ENCODE measurements at regions not wholly inside any gene's neighbourhood (a gene's known extent, or its start where the extent isn't known, plus 50 kb on each side); places are given as distances from the start of the nearest gene placed in this dataset.
"Not testable (repeated sequence)": the region's sequence is repeated elsewhere in the genome, so short reads cannot be mapped to it uniquely, and the experiment has no call there.

DNA sequence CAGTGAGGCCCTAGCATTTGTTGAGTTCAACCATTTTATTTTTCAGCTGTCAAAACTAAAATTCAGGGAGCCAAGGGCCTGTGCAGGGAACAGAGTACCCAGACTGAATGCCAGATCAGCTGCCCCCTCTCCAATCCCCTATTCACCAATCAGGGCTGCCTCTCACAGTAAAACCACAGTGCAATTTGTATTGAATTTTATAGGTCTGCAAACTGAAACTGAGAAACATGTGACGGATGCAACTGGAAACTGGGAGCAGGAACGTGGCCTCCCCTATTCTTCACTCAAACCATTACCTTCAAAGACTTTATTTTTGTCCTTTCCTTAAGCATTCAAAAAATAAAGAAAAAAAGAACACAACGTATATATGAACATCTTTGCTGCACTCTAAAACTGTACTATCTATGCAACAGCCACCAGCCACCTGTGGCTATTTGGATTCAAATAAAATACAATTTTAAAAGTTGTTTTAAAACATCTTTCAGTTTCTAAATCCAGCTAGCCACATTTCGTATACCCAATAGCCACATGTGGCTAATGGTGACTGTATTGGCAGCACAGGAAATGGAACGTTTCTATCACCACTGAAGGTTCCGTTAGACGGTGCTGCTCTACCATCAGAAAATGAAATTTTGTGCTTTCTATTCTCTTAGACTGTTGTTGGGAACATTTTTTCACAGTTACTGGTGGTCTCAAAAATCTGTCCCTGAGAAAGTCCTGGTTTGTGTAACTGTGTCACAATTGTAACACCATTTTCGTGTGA lies 371.3 kb upstream of the FAR2 start:
- FAIRE-seq = no peak
- TF ChIP-seq POLR2A (IDR thresholded peaks at IDR 0.05; ENCODE audit: low read depth, low read length) (no peak), POLR2AphosphoS5 (IDR thresholded peaks at IDR 0.05; ENCODE audit: low read depth, low read length) (no peak), TAF1 (IDR thresholded peaks at IDR 0.05; ENCODE audit: borderline replicate concordance, low read depth, low read length) (no peak)

DNA sequence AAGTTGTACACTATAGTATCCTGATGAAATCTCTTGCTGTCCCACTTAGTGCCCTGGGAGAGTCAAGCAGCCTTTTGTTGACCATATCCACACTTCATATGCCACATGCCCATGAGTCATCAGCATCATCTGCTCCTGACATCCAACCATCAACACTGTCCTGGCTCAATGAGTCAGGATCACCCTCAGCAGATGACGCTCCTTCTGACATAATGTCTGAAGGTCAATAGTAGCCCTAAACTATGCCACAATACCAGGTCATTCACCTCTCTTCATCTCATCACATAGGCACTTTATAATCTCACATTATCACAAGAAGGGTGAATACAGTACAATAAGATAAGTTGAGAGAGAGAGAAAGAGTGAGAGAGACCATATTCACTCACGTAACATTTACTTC lies 369.0 kb upstream of the FAR2 start:
- DNase-seq (ENCODE audit: insufficient read length) = no peak
- no peak for TF ChIP-seq POLR2AphosphoS5 (IDR thresholded peaks at IDR 0.05; ENCODE audit: low read depth, low read length)
- TF ChIP-seq TAF1 (IDR thresholded peaks at IDR 0.05; ENCODE audit: borderline replicate concordance, low read depth, low read length) = no peak
- no peak for TF ChIP-seq POLR2A (IDR thresholded peaks at IDR 0.05; ENCODE audit: low read depth, low read length)
- no peak for FAIRE-seq

More for the DNA sequence above, 371.3 kb upstream of the FAR2 start:
- DNase-seq (ENCODE audit: insufficient read length) = no peak

DNA sequence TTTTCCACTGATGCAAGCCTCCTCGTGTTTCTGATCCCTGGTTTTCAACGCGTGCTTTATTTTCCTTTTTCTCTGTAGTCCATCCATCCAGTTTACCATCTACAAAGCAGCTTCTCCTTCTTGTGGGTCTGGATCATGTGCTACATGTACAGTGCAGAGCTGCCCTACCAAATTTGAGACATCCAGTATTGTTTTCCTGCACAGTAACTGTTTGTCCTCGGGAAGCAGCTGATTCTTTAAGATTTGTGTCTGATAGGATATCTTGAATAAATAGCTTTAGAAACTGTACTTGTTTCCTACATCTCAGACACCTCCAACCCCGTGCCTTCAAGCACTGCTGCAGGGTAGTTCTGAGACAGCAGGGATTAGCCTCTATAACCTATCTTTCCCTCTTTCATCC lies 368.1 kb upstream of the FAR2 start:
- no peak for TF ChIP-seq TAF1 (IDR thresholded peaks at IDR 0.05; ENCODE audit: borderline replicate concordance, low read depth, low read length)
- TF ChIP-seq POLR2A (IDR thresholded peaks at IDR 0.05; ENCODE audit: low read depth, low read length) = no peak
- no peak for TF ChIP-seq POLR2AphosphoS5 (IDR thresholded peaks at IDR 0.05; ENCODE audit: low read depth, low read length)
- FAIRE-seq (no peak), DNase-seq (ENCODE audit: insufficient read length) (no peak)

GRCh38 chr12:28781671-28782652 lies 367.1 kb upstream of the FAR2 start:
- no peak for TF ChIP-seq POLR2A (IDR thresholded peaks at IDR 0.05; ENCODE audit: low read depth, low read length)
- no peak for FAIRE-seq
- no peak for DNase-seq (ENCODE audit: insufficient read length)

- FAIRE-seq (no peak), DNase-seq (ENCODE audit: insufficient read length) (no peak)
- TF ChIP-seq TAF1 (IDR thresholded peaks at IDR 0.05; ENCODE audit: borderline replicate concordance, low read depth, low read length) = no peak
- no peak for TF ChIP-seq POLR2A (IDR thresholded peaks at IDR 0.05; ENCODE audit: low read depth, low read length)
- TF ChIP-seq POLR2AphosphoS5 (IDR thresholded peaks at IDR 0.05; ENCODE audit: low read depth, low read length) = no peak
Observed at GRCh38 chr12:28782812-28783211, 366.3 kb upstream of the FAR2 start.

- FAIRE-seq = no peak
- TF ChIP-seq POLR2AphosphoS5 (IDR thresholded peaks at IDR 0.05; ENCODE audit: low read depth, low read length) (no peak), TAF1 (IDR thresholded peaks at IDR 0.05; ENCODE audit: borderline replicate concordance, low read depth, low read length) (no peak), POLR2A (IDR thresholded peaks at IDR 0.05; ENCODE audit: low read depth, low read length) (no peak)
- no peak for DNase-seq (ENCODE audit: insufficient read length)
Observed at GRCh38 chr12:28787151-28787550, 361.9 kb upstream of the FAR2 start.

DNA sequence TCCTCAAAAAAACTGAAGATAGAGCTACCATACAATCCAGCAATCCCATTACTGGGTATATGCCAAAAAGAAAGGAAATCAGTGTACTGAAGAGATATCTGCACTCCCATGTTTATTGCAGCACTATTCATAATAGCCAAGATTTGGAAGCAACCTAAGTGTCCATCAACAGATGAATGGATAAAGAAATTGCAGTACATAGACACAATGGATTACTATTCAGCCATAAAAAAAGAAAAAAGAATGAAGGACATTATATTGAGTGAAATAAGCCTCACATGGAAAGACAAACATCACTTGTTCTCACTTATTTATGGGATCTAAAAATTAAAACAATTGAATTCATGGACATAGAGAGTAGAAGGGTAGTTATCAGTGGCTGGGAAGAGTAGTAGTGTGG lies 360.8 kb upstream of the FAR2 start:
- not testable (repeated sequence) for FAIRE-seq; DNase-seq (ENCODE audit: insufficient read length)

GRCh38 chr12:28793581-28794151 lies 355.4 kb upstream of the FAR2 start:
- FAIRE-seq (no peak), DNase-seq (ENCODE audit: insufficient read length) (no peak)
- no peak for TF ChIP-seq TAF1 (IDR thresholded peaks at IDR 0.05; ENCODE audit: borderline replicate concordance, low read depth, low read length)
- no peak for TF ChIP-seq POLR2AphosphoS5 (IDR thresholded peaks at IDR 0.05; ENCODE audit: low read depth, low read length)
- TF ChIP-seq POLR2A (IDR thresholded peaks at IDR 0.05; ENCODE audit: low read depth, low read length) = no peak

GRCh38 chr12:28794211-28794610 lies 354.9 kb upstream of the FAR2 start:
- no peak for TF ChIP-seq TAF1 (IDR thresholded peaks at IDR 0.05; ENCODE audit: borderline replicate concordance, low read depth, low read length)
- TF ChIP-seq POLR2AphosphoS5 (IDR thresholded peaks at IDR 0.05; ENCODE audit: low read depth, low read length) = no peak
- no peak for TF ChIP-seq POLR2A (IDR thresholded peaks at IDR 0.05; ENCODE audit: low read depth, low read length)
- no peak for DNase-seq (ENCODE audit: insufficient read length)
- no peak for FAIRE-seq

DNA sequence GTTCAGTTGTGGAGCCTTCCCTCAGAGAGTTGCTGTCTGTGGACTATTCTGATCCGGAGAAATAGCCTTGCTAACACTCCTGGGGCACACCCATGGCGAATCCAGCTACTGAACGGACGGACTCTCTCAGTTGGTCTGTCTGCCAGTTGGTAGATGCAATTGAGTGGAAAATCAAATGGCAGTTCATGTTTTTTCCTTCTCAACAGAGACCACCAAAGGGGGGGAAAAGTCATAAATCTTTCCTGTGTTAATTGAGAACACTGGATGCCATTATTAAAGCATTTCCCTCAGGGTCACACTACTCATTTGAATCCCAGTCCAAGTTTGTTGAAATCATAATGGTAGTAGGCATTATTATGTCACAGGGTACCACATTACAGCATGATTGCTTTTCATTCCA lies 354.3 kb upstream of the FAR2 start:
- FAIRE-seq (no peak), DNase-seq (ENCODE audit: insufficient read length) (no peak)
- TF ChIP-seq POLR2AphosphoS5 (IDR thresholded peaks at IDR 0.05; ENCODE audit: low read depth, low read length) (no peak), TAF1 (IDR thresholded peaks at IDR 0.05; ENCODE audit: borderline replicate concordance, low read depth, low read length) (no peak), POLR2A (IDR thresholded peaks at IDR 0.05; ENCODE audit: low read depth, low read length) (no peak)

DNA sequence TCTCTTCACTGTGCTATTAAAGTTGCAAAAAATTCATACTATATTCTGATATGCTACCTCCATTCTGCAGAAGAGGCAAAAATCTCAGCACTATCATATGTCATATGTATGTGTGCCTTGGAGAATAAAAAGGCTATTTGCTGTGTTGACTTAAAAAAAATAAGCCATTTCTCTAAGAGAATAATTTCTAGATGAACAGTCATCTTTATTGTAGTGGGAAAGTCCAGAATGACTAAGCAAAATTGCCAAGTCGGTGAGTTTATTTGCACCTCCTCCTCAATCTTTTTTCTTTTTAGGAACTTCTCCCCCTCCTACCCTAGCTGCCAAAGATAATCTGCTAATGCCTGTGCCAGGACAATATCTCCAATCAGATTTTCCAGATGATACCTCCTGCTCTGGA lies 353.8 kb upstream of the FAR2 start:
- FAIRE-seq (no peak), DNase-seq (ENCODE audit: insufficient read length) (no peak)
- TF ChIP-seq TAF1 (IDR thresholded peaks at IDR 0.05; ENCODE audit: borderline replicate concordance, low read depth, low read length) (no peak), POLR2AphosphoS5 (IDR thresholded peaks at IDR 0.05; ENCODE audit: low read depth, low read length) (no peak), POLR2A (IDR thresholded peaks at IDR 0.05; ENCODE audit: low read depth, low read length) (no peak)

GRCh38 chr12:28799348-28799747 lies 349.7 kb upstream of the FAR2 start:
- FAIRE-seq = no peak

More at GRCh38 chr12:28799348-28799747, 349.7 kb upstream of the FAR2 start:
- DNase-seq (ENCODE audit: insufficient read length) = no peak
- no peak for TF ChIP-seq TAF1 (IDR thresholded peaks at IDR 0.05; ENCODE audit: borderline replicate concordance, low read depth, low read length)
- TF ChIP-seq POLR2AphosphoS5 (IDR thresholded peaks at IDR 0.05; ENCODE audit: low read depth, low read length) = no peak
- no peak for TF ChIP-seq POLR2A (IDR thresholded peaks at IDR 0.05; ENCODE audit: low read depth, low read length)
